ENCODE measurements at regions not wholly inside any gene's neighbourhood (a gene's known extent, or its start where the extent isn't known, plus 50 kb on each side); places are given as distances from the start of the nearest gene placed in this dataset.

DNA sequence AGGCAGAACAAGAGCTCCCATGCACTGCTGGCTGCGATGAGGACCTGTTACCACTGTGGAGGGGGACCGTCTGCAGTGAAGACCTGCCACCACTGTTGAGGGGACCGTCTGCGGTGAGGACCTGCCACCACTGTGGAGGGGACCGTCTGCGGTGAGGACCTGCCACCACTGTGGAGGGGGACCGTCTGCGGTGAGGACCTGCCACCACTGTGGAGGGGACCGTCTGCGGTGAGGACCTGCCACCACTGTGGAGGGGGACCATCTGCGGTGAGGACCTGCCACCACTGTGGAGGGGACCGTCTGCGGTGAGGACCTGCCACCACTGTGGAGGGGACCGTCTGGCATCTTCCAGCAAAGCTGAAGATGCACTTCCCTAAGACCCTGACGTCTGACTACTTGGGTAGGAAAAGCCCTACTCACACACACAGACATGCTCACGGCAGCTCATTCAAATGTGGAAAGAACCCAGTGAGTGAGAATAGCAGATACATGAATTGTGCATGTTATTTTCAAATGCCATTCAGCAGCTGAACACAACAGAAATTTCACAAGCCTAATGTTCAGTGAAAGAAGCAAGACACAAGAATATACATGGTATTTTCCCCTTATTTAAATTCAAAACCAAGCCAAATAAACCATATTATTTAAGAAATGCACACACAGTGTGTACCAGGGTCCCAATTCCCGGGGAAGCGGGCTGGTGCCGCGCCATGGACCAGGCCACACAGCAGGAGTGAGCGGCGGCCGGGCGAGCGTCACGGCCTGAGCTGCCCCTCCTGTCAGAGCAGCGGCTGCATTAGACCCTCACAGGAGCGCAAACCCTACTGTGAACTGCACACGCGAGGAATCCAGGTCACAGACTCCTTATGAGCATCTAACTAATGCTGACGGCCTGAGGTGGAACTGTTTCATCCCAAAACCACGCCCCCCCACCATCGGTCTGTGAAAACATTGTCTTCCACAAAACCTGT is 64.2 kb upstream of the METRNL start:
- in situ Hi-C loops (cut with HindIII; ENCODE audit: low pct_ligation_motif_present, low sequenced_read_pairs): no loop called here
- no peak overlapping the region for H3K4me3 ChIP-seq (ENCODE audit: low read depth, low read length)
- TF ChIP-seq, protein P1, sequence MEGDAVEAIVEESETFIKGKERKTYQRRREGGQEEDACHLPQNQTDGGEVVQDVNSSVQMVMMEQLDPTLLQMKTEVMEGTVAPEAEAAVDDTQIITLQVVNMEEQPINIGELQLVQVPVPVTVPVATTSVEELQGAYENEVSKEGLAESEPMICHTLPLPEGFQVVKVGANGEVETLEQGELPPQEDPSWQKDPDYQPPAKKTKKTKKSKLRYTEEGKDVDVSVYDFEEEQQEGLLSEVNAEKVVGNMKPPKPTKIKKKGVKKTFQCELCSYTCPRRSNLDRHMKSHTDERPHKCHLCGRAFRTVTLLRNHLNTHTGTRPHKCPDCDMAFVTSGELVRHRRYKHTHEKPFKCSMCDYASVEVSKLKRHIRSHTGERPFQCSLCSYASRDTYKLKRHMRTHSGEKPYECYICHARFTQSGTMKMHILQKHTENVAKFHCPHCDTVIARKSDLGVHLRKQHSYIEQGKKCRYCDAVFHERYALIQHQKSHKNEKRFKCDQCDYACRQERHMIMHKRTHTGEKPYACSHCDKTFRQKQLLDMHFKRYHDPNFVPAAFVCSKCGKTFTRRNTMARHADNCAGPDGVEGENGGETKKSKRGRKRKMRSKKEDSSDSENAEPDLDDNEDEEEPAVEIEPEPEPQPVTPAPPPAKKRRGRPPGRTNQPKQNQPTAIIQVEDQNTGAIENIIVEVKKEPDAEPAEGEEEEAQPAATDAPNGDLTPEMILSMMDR (IDR thresholded peaks at IDR 0.05; ENCODE audit: low read depth, low read length, missing control alignments): no peak
- no peak for DNase-seq
- H3K27ac ChIP-seq: no peak overlapping the region
- no peaks in the 10 kb centered on the region for H3K27me3 ChIP-seq (replicated peaks)
- H3K36me3 ChIP-seq (replicated peaks): no peaks in the 10 kb centered on the region

DNA sequence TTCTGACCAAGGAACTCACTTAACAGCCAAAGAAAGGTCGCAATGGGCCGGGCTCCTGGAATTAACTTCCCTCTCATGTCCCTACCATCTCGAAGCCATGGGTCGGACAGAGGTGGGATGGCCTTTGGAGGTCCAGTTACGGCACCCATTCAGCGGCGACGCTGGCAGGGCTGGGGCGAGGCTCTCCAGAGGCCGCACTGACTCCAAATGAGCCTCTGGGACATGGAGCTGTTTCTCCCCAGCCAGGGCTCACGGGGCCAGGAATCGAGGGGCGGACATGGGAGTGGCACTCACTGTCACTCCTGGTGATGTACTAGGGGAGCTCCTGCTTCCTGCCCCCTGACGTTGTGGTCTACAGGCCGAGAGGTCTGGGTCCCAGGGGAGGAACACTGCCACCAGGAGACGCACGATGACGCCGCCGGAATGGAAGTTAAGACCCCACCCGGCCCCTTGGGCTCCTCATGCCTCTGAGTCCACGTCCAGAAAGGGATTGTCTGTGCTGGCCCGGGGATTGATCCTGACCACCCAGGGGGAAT is 60.7 kb upstream of the METRNL start:
- no peak overlapping the region for H3K27ac ChIP-seq
- DNase-seq: no peak
- TF ChIP-seq, protein P1 (IDR thresholded peaks at IDR 0.05; ENCODE audit: low read depth, low read length, missing control alignments): no peak
- no peak overlapping the region for H3K4me3 ChIP-seq (ENCODE audit: low read depth, low read length)
- H3K27me3 ChIP-seq (replicated peaks): no peaks in the 10 kb centered on the region
- no peaks in the 10 kb centered on the region for H3K36me3 ChIP-seq (replicated peaks)
- in situ Hi-C loops (cut with HindIII; ENCODE audit: low pct_ligation_motif_present, low sequenced_read_pairs): no loop called here

DNA sequence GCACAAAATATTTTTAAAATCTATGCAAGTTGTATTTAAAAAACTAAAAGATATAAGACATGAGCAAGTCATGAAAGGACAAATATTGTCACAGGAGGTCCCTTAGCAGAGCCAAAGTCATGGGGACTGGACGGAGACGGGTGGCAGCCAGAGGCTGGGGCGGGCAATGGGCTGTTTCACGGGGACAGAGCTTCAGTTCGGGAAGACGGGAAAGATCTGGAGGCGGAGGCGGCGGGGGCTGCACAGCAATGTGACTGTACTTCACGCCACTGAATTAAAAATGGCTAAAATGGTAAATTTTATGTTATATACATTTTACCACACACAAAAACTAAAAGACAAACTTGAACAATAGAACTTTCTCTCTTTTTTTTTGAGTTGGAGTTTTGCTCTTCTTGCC is 60.0 kb upstream of the METRNL start:
- no peaks in the 10 kb centered on the region for H3K36me3 ChIP-seq (replicated peaks)
- DNase-seq: no peak
- TF ChIP-seq, protein P1 (IDR thresholded peaks at IDR 0.05; ENCODE audit: low read depth, low read length, missing control alignments): no peak
- in situ Hi-C loops (cut with HindIII; ENCODE audit: low pct_ligation_motif_present, low sequenced_read_pairs): no loop called here
- H3K4me3 ChIP-seq (ENCODE audit: low read depth, low read length): no peak overlapping the region
- no peaks in the 10 kb centered on the region for H3K27me3 ChIP-seq (replicated peaks)
- no peak overlapping the region for H3K27ac ChIP-seq

DNA sequence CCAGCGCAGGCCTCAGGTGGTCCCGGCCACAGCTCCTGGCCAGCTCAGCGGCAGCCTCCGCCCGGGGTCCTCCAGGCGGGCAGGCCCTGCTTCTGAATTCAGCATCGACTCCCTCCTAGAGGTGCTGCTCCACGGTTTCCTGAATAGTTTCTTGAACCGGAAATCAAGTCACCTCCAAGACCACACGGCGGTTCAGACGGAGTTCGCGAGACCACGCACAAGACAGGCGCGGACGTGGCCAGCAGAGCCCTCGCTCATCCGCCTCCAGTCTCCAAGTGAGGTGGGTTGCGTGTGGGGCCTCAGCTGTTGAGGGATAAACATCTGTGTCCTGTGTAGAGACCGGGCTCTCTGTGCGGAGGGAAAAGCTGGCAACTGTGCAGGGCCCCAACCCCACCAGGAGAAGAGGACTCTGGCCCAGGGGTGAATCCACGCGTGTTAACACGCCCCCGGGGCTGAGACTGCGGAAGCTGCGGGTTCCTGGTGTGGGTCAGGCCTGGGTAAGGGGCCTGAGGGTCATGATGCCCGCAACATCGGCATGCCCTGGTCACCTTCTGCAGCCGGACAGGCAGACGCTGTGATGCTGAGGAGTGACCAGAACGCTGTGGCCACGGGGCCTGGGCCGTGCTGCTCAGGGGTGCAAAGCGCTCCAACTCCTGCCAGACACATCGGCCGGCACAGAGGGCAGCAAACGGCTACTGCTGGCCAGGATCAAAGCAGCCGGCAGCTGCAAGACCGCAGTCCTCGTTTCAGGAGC is 55.0 kb upstream of the METRNL start:
- Histone ChIP-seq H3K4me3 (ENCODE audit: low read depth, low read length) (no peak overlapping the region), H3K36me3 (replicated peaks) (no peaks in the 10 kb centered on the region), H3K27me3 (replicated peaks) (no peaks in the 10 kb centered on the region), H3K27ac (no peak overlapping the region)
- no peak for DNase-seq
- TF ChIP-seq, protein P1 (IDR thresholded peaks at IDR 0.05; ENCODE audit: low read depth, low read length, missing control alignments): no peak
- in situ Hi-C loops (cut with HindIII; ENCODE audit: low pct_ligation_motif_present, low sequenced_read_pairs): no loop called here

DNA sequence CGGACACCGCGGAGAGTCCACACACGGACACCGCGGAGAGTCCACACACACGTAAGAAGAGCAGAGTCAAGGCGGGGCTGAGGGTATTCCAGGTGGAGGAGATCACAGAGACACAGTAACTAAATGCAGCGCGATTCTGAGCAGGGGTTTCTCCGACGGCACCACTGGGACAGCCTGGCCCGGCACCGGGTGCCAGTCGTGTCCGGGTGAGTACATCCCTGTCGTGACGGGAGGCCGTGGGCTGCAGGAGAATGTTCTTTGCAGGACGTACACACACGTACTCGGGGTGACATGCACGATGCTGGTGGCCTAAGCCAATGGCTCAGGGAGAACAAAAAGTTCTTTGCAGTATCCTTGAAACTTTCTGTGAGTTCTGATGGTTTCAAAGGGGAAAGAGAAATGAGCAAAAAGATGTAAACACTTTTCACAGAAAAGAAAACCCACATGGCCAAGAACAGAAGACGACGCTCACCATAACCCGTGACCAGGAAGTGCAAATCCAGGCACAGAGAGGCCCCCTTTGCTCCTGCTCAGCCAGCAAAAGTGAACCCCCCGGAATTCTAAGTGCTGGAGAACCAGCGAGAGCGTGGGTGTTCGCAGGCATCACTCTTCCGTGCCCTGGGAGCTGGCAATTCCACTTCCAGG is 53.7 kb upstream of the METRNL start:
- no peaks in the 10 kb centered on the region for H3K36me3 ChIP-seq (replicated peaks)
- H3K27ac ChIP-seq: no peak overlapping the region
- DNase-seq: no peak
- no peak overlapping the region for H3K4me3 ChIP-seq (ENCODE audit: low read depth, low read length)
- H3K27me3 ChIP-seq (replicated peaks): no peaks in the 10 kb centered on the region
- TF ChIP-seq, protein P1 (IDR thresholded peaks at IDR 0.05; ENCODE audit: low read depth, low read length, missing control alignments): no peak
- in situ Hi-C loops (cut with HindIII; ENCODE audit: low pct_ligation_motif_present, low sequenced_read_pairs): no loop called here
